Upper lobe of left lung (tissue), 6 donors: ENCODE measurements at regions not wholly inside any gene's neighbourhood (a gene's known extent, or its start where the extent isn't known, plus 50 kb on each side); places are given as distances from the start of the nearest gene placed in this dataset.

Source experiments
- ATAC-seq, 2 donors: fragments of 200-7000 bp; cut with Tn5 transposase; one replicate each; pipeline ENCODE4 v1.9.1; 2022; ENCODE audit warnings: mild to moderate bottlenecking in 2 of 2, moderate library complexity in 2 of 2; ENCODE audit not compliant: low FRiP score in 2 of 2
- DNase-seq, 2 donors: peaks; one replicate each; pipeline ENCODE4 v3.0.0-alpha.2; 2019 to 2020
- H3K27ac ChIP-seq, 4 donors: fragments of 200-600 bp; sonication (generic); one replicate each; pipeline ENCODE4 v1.5.1; 2016 to 2019
- H3K27me3 ChIP-seq, 4 donors: fragments of 200-600 bp; sonication (generic); one replicate each; pipeline ENCODE4 v1.5.1; 2017 to 2019
- H3K36me3 ChIP-seq, 4 donors: fragments of 200-600 bp; sonication (generic); one replicate each; pipeline ENCODE4 v1.5.1; 2016 to 2019
- H3K4me1 ChIP-seq, 4 donors: fragments of 200-600 bp; sonication (generic); one replicate each; pipeline ENCODE4 v1.5.1; 2018 to 2019
- H3K4me3 ChIP-seq, 4 donors: fragments of 200-600 bp; sonication (generic); one replicate each; pipeline ENCODE4 v1.5.1; 2017 to 2019; ENCODE audit warnings: mild to moderate bottlenecking in 2 of 4, moderate library complexity in 1 of 4
- H3K9me3 ChIP-seq, 4 donors: fragments of 200-600 bp; sonication (generic); one replicate each; pipeline ENCODE4 v1.5.1; 2018 to 2019
- EP300 ChIP-seq, 4 donors: sonication (generic); formaldehyde crosslinking; IDR thresholded peaks; one replicate each; pipeline ENCODE4 v1.5.1; 2017; ENCODE audit warnings: antibody characterized with exemption in 4 of 4, control low read depth in 2 of 4
- POLR2A ChIP-seq, 4 donors: fragments of 450-650 bp; IDR thresholded peaks; one replicate each; pipeline ENCODE4 v1.5.1; 2016 to 2017; ENCODE audit warnings: antibody characterized with exemption in 4 of 4, mild to moderate bottlenecking in 2 of 4
- POLR2AphosphoS5 ChIP-seq, 2 donors: sonication (generic); formaldehyde crosslinking; IDR thresholded peaks; one replicate each; pipeline ENCODE4 v1.5.1; 2017; ENCODE audit warnings: antibody characterized with exemption in 2 of 2
- WGBS, 2 donors: methylation state at CpG; one replicate each; pipeline ENCODE4 v1.1.5; 2017 to 2018; 5-methylcytosine and 5-hydroxymethylcytosine counted together
- TF ChIP-seq, protein P1 (sequence below), 6 experiments: fragments of 450-650 bp in 4 of 6; fragments of 200-600 bp in 2 of 6; sonication (generic) in 2 of 6; IDR thresholded peaks; one replicate each; pipeline ENCODE4 v1.5.1; 2016 to 2019; ENCODE audit warnings: antibody characterized with exemption in 6 of 6
- donor health status: DM: no; HTN: no; CAD: no; lungs with moderate emphysema.
- donor health status: DM: no; HTN: yes; CAD: no; lungs with severe emphysema.

DNA sequence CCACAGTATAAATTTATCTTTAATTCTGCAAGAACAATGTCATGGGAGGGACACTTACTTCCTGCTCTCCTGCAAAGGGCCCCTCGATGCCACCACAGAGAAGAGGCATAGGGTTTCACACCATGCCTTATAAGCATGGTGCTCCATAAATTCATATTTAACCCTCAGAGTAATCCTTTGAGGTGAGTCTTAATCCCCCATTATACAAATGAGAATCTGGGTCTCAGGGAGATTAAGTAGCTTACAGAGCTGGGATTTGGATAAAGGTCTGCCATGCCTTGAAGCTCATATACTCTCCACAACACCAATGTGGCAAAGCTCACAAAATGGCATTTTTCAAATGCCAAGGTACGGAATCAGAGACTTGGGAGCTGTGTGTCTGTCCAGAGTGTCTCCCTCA lies 268.5 kb upstream of the CCL2 start:
- Histone ChIP-seq H3K27me3 (no peaks in the 10 kb centered on the region), H3K9me3 (no peaks in the 10 kb centered on the region), H3K27ac (no peak overlapping the region), H3K4me1 (no peaks in the 10 kb centered on the region), H3K4me3 (no peak overlapping the region), H3K36me3 (no peaks in the 10 kb centered on the region)
- 69 to 79% methylated on average over 2 of the region's 2 CpGs for WGBS, 2 donors
- DNase-seq (no peak), ATAC-seq (no peak)
- TF ChIP-seq, protein P1, sequence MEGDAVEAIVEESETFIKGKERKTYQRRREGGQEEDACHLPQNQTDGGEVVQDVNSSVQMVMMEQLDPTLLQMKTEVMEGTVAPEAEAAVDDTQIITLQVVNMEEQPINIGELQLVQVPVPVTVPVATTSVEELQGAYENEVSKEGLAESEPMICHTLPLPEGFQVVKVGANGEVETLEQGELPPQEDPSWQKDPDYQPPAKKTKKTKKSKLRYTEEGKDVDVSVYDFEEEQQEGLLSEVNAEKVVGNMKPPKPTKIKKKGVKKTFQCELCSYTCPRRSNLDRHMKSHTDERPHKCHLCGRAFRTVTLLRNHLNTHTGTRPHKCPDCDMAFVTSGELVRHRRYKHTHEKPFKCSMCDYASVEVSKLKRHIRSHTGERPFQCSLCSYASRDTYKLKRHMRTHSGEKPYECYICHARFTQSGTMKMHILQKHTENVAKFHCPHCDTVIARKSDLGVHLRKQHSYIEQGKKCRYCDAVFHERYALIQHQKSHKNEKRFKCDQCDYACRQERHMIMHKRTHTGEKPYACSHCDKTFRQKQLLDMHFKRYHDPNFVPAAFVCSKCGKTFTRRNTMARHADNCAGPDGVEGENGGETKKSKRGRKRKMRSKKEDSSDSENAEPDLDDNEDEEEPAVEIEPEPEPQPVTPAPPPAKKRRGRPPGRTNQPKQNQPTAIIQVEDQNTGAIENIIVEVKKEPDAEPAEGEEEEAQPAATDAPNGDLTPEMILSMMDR (IDR thresholded peaks at IDR 0.05): no peak
- no peak for TF ChIP-seq POLR2AphosphoS5 (IDR thresholded peaks at IDR 0.05)
- TF ChIP-seq EP300 (IDR thresholded peaks at IDR 0.05): no peak
- TF ChIP-seq POLR2A (IDR thresholded peaks at IDR 0.05): no peak

DNA sequence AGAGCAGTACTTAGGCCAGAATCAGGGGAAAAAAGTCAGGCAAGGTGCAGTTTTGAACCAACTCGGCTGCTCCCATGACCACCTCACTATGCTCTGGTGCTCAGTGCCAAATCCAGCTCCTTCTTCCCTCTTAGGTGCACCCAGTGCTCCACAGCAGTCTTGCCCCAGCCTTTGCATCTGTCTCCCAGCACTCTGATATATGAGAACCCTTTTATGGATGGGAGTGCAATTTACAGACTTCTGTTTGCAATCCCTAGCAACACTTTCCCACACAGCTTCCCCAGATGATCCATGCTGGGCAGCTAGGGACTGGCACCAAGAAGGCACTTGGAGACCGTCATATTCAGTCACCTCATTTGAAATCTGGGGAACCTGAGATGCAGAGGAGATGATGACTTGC lies 267.9 kb upstream of the CCL2 start:
- WGBS, 2 donors: 85 to 94% methylated on average over 2 of the region's 2 CpGs
- Histone ChIP-seq H3K4me3 (no peak overlapping the region), H3K36me3 (no peaks in the 10 kb centered on the region), H3K27ac (no peak overlapping the region), H3K4me1 (no peaks in the 10 kb centered on the region), H3K9me3 (no peaks in the 10 kb centered on the region), H3K27me3 (no peaks in the 10 kb centered on the region)
- TF ChIP-seq EP300 (IDR thresholded peaks at IDR 0.05): no peak
- TF ChIP-seq POLR2A (IDR thresholded peaks at IDR 0.05): no peak
- TF ChIP-seq, protein P1 (IDR thresholded peaks at IDR 0.05): no peak
- TF ChIP-seq POLR2AphosphoS5 (IDR thresholded peaks at IDR 0.05): no peak
- ATAC-seq: no peak
- no peak for DNase-seq

DNA sequence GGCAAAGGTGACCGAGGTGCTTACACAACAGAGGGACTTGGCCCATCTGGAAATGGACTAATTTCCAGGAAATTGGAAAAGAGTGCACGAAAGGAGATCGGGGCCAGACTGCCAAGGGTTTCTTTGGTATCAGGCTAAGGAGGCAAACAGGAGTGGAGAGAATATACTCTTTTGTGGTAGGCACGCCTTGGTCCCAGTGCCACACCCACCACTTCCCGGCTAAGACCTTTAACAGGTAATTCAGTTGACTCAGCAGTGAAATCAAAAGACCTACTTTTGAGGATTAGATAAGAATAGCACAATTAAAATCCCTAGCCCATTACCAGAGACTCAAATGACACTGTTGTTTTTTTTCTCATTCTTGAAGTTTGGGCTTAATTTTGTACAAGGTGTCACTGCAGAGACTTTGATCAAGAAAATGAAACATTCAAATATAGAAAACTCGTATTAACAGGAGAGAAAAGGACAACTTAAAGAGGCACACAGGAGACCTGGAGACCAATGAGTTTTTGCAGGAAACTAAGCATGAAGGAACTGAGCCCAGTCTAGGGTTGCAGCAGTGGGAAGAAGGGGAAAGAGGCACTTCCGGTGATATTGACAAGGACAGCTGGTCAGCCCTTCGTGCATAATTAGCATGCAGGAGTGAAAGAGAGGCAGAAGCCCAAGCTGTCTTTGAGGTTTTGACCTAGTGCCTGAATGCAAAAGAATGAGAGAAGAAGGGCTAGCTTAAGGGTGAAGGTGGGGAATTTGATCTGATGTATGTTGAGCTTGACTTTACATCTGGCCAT lies 265.5 kb upstream of the CCL2 start:
- Histone ChIP-seq H3K4me3 (no peak overlapping the region), H3K27me3 (no peaks in the 10 kb centered on the region), H3K9me3 (no peaks in the 10 kb centered on the region), H3K4me1 (no peaks in the 10 kb centered on the region), H3K36me3 (no peaks in the 10 kb centered on the region), H3K27ac (no peak overlapping the region)
- WGBS, 2 donors: 52 to 62% methylated on average over 8 of the region's 8 CpGs
- no peak for DNase-seq
- TF ChIP-seq EP300 (IDR thresholded peaks at IDR 0.05) (no peak), POLR2A (IDR thresholded peaks at IDR 0.05) (no peak), POLR2AphosphoS5 (IDR thresholded peaks at IDR 0.05) (no peak)
- TF ChIP-seq, protein P1 (IDR thresholded peaks at IDR 0.05): no peak
- ATAC-seq: no peak

DNA sequence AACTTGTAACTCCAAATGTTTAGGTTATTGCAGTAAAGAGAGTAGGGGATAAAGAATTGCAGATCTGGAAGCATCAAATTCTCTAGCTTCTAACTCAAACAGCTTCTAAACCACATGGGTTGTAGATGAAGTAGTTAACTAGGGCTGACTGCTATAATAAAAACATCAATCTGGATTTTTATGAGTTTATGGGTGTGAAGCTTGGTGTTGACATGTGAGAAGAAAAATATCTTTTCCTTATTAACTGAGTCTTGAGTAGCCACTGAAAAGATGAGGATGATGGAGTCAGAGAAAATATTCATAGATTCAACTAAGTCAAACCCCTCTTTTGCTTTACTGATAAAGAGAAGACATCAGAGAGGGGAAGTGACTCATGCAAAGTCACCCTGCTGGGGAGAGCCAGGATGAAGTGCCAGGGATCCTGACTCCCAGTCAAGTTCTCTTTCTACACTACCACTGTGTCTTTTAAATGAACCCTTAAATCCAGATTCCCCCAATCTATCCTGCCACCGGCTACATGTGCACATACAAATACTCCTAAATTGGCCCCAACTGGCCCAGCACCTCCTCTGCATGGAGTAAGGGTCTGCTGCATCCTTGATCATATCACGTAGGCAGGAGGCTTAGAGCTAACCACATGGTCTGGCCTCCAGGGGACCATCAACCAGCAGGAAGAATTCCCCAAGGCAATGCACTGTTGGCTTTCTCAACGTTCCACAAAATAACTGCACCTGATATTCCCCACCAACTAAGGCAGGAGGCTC lies 264.0 kb upstream of the CCL2 start:
- ATAC-seq (no peak), DNase-seq (no peak)
- Histone ChIP-seq H3K27me3 (no peaks in the 10 kb centered on the region), H3K4me3 (no peak overlapping the region), H3K9me3 (no peaks in the 10 kb centered on the region), H3K27ac (no peak overlapping the region), H3K36me3 (no peaks in the 10 kb centered on the region), H3K4me1 (no peaks in the 10 kb centered on the region)
- TF ChIP-seq POLR2A (IDR thresholded peaks at IDR 0.05): no peak
- no peak for TF ChIP-seq EP300 (IDR thresholded peaks at IDR 0.05)
- TF ChIP-seq POLR2AphosphoS5 (IDR thresholded peaks at IDR 0.05): no peak
- TF ChIP-seq, protein P1 (IDR thresholded peaks at IDR 0.05): no peak
- 56 to 58% methylated on average over 3 of the region's 3 CpGs for WGBS, 2 donors
